ENCODE measurements at regions not wholly inside any gene's neighbourhood (a gene's known extent, or its start where the extent isn't known, plus 50 kb on each side); places are given as distances from the start of the nearest gene placed in this dataset.

- Histone ChIP-seq H3K4me3 (ENCODE audit: low read depth, low read length) (no peak overlapping the region), H3K4me1 (ENCODE audit: control insufficient read depth, insufficient read depth, low read length) (no peaks in the 10 kb centered on the region), H3K27ac (ENCODE audit: extremely low read depth, low read depth, low read length) (no peak overlapping the region), H3K36me3 (ENCODE audit: control insufficient read depth in 2 of 2, insufficient read depth in 1 of 2, low read length in 2 of 2) (no peaks in the 10 kb centered on the region), H3K9me3 (ENCODE audit: control insufficient read depth, insufficient read depth, low read depth, low read length) (no peaks in the 10 kb centered on the region)
- ChIA-PET CTCF (no interaction called here), POLR2A (no interaction called here)
- TF ChIP-seq ZNF121 (tag by site-specific recombination; IDR thresholded peaks at IDR 0.05) = no peak
- TF ChIP-seq ZFP69B (tag by site-specific recombination; IDR thresholded peaks at IDR 0.05) = no peak
- TF ChIP-seq GLI2 (tag by site-specific recombination; IDR thresholded peaks at IDR 0.05; ENCODE audit: borderline replicate concordance, low read depth) = no peak
- TF ChIP-seq ZBTB6 (tag by site-specific recombination; IDR thresholded peaks at IDR 0.05) = no peak
- no peak for TF ChIP-seq ZNF560 (tag by site-specific recombination; IDR thresholded peaks at IDR 0.05; ENCODE audit: borderline replicate concordance)
- TF ChIP-seq ZNF785 (tag by site-specific recombination; IDR thresholded peaks at IDR 0.05) = no peak
- no peak for TF ChIP-seq ZNF514 (tag by site-specific recombination; IDR thresholded peaks at IDR 0.05)
- TF ChIP-seq HOXD13 (CRISPR knock-in tag; IDR thresholded peaks at IDR 0.05; ENCODE audit: borderline replicate concordance) = no peak
- TF ChIP-seq ATF2 (tag by site-specific recombination; IDR thresholded peaks at IDR 0.05; ENCODE audit: low read depth) = no peak
- TF ChIP-seq ZNF140 (tag by site-specific recombination; IDR thresholded peaks at IDR 0.05) = no peak
Measured at GRCh38 chr7:109945820-109946518, 1145.0 kb upstream of the LRRN3 start.

GRCh38 chr7:109950256-109950655, 1140.7 kb upstream of the LRRN3 start:
- Histone ChIP-seq H3K4me3 (ENCODE audit: low read depth, low read length) (no peak overlapping the region), H3K4me1 (ENCODE audit: control insufficient read depth, insufficient read depth, low read length) (no peaks in the 10 kb centered on the region), H3K36me3 (ENCODE audit: control insufficient read depth in 2 of 2, insufficient read depth in 1 of 2, low read length in 2 of 2) (no peaks in the 10 kb centered on the region), H3K9me3 (ENCODE audit: control insufficient read depth, insufficient read depth, low read depth, low read length) (no peaks in the 10 kb centered on the region), H3K27ac (ENCODE audit: extremely low read depth, low read depth, low read length) (no peak overlapping the region)
- ChIA-PET POLR2A (no interaction called here), CTCF (no interaction called here)
- TF ChIP-seq ZNF280C (tag by site-specific recombination; IDR thresholded peaks at IDR 0.05) = no peak
- TF ChIP-seq OSR2 (tag by site-specific recombination; IDR thresholded peaks at IDR 0.05) = no peak
- no peak for TF ChIP-seq MEIS1 (CRISPR knock-in tag; IDR thresholded peaks at IDR 0.05; ENCODE audit: borderline replicate concordance)
- no peak for TF ChIP-seq ZNF155 (tag by site-specific recombination; IDR thresholded peaks at IDR 0.05)
- TF ChIP-seq ZNF366 (tag by site-specific recombination; conservative IDR thresholded peaks at IDR 0.05) = no peak

GRCh38 chr7:109950821-109951564, 1139.9 kb upstream of the LRRN3 start:
- POLR2A ChIA-PET = no interaction called here
- no peak overlapping the region for H3K27ac ChIP-seq (ENCODE audit: extremely low read depth, low read depth, low read length)
- no peaks in the 10 kb centered on the region for H3K36me3 ChIP-seq (ENCODE audit: control insufficient read depth in 2 of 2, insufficient read depth in 1 of 2, low read length in 2 of 2)
- H3K4me1 ChIP-seq (ENCODE audit: control insufficient read depth, insufficient read depth, low read length) = no peaks in the 10 kb centered on the region
- CTCF ChIA-PET = no interaction called here
- TF ChIP-seq TCF7L2 (IDR thresholded peaks at IDR 0.05; ENCODE audit: borderline replicate concordance, low read depth, low read length) (no peak), ZXDB (tag by site-specific recombination; IDR thresholded peaks at IDR 0.05) (no peak), ZBTB6 (tag by site-specific recombination; IDR thresholded peaks at IDR 0.05) (no peak), PRDM6 (tag by site-specific recombination; IDR thresholded peaks at IDR 0.05) (no peak)
- no peak overlapping the region for H3K4me3 ChIP-seq (ENCODE audit: low read depth, low read length)
- no peaks in the 10 kb centered on the region for H3K9me3 ChIP-seq (ENCODE audit: control insufficient read depth, insufficient read depth, low read depth, low read length)
